Pancreas (tissue), 10 donors: ENCODE measurements at regions not wholly inside any gene's neighbourhood (a gene's known extent, or its start where the extent isn't known, plus 50 kb on each side); places are given as distances from the start of the nearest gene placed in this dataset.

Experiments used
- ATAC-seq, 4 donors: fragments of 200-7000 bp; cut with Tn5 transposase; one replicate each; pipeline versions ENCODE4 v1.8.0 to v1.9.1; 2020; ENCODE audit warnings: mild to moderate bottlenecking in 4 of 4, moderate library complexity in 4 of 4
- DNase-seq, 6 donors: peaks; one replicate each; pipeline ENCODE4 v3.0.0-alpha.2; 2020
- FAIRE-seq: peaks from 2 replicates; lab custom pipeline; 2012; peaks lifted over from hg19 to GRCh38; lab: Jason Lieb, UNC
- H3K27ac ChIP-seq, 4 donors: fragments of 200-600 bp; sonication (generic); 1 replicate in 3 of 4; 2 replicates in 1 of 4; pipeline versions ENCODE4 v1.5.0 to v1.8.0; 2020
- H3K27me3 ChIP-seq, 4 donors: fragments of 200-600 bp; one replicate each; pipeline ENCODE4 v1.8.0; 2021
- H3K36me3 ChIP-seq, 3 donors: fragments of 200-600 bp; sonication (generic) in 1 of 3; one replicate each; pipeline versions ENCODE4 v1.5.0 to v1.8.0; 2020 to 2021
- H3K4me1 ChIP-seq, 3 donors: fragments of 200-600 bp; one replicate each; pipeline ENCODE4 v1.8.0; 2021
- H3K4me3 ChIP-seq, 4 donors: fragments of 200-600 bp; sonication (generic) in 2 of 4; one replicate each; pipeline versions ENCODE4 v1.5.0 to v1.8.0; 2020 to 2021
- H3K9me3 ChIP-seq, 4 donors: fragments of 200-600 bp; one replicate each; pipeline ENCODE4 v1.8.0; 2021
- WGBS, 2 donors: extraction: QIAGEN DNeasy Blood & Tissue Kit; methylation state at CpG; one replicate each; pipeline ENCODE4 v1.1.7; 2013; 5-methylcytosine and 5-hydroxymethylcytosine counted together
- intact Hi-C, 3 donors: fragments of 100-400 bp; cut with DNase I; formaldehyde crosslinking; loops; one replicate each; pipeline versions ENCODE4 v1.11.1 to v1.14.2; 2022
- TF ChIP-seq, protein P1 (sequence below), 4 donors: fragments of 200-600 bp; sonication (generic) in 3 of 4; IDR thresholded peaks; one replicate each; pipeline versions ENCODE4 v1.5.0 to v1.8.0; 2021; ENCODE audit warnings: antibody characterized with exemption in 4 of 4
- donor health status: healthy with polysubstance abuse.
- donor health status: DM: no; HTN: no; CAD: no; lungs with moderate emphysema.
- donor health status: DM: no; HTN: no; CAD: no.
- donor health status: control.
- donor health status: control.
- donor health status: Bipolar disorder and iron deficiency.
- donor health status: DM: yes; HTN: yes; CAD: no.
- donor health status: DM: no; HTN: no; CAD: no.
- donor health status: DM: no; HTN: no; CAD: no.
- donor health status: DM: yes; HTN: yes; CAD: no.

- Histone ChIP-seq H3K27ac (no peak overlapping the region), H3K4me3 (no peak overlapping the region), H3K4me1 (no peaks in the 10 kb centered on the region), H3K36me3 (no peaks in the 10 kb centered on the region), H3K27me3 (no peaks in the 10 kb centered on the region), H3K9me3 (no peaks in the 10 kb centered on the region)
- intact Hi-C loops, result no loop called here
- DNase-seq, result no peak
- TF ChIP-seq, protein P1, sequence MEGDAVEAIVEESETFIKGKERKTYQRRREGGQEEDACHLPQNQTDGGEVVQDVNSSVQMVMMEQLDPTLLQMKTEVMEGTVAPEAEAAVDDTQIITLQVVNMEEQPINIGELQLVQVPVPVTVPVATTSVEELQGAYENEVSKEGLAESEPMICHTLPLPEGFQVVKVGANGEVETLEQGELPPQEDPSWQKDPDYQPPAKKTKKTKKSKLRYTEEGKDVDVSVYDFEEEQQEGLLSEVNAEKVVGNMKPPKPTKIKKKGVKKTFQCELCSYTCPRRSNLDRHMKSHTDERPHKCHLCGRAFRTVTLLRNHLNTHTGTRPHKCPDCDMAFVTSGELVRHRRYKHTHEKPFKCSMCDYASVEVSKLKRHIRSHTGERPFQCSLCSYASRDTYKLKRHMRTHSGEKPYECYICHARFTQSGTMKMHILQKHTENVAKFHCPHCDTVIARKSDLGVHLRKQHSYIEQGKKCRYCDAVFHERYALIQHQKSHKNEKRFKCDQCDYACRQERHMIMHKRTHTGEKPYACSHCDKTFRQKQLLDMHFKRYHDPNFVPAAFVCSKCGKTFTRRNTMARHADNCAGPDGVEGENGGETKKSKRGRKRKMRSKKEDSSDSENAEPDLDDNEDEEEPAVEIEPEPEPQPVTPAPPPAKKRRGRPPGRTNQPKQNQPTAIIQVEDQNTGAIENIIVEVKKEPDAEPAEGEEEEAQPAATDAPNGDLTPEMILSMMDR (IDR thresholded peaks at IDR 0.05), result no peak
- 47 to 64% methylated on average over 5 of the region's 5 CpGs for WGBS, 2 donors
- no peak for FAIRE-seq
- no peak for ATAC-seq
Observed at GRCh38 chr7:63024446-63024845, 974.2 kb upstream of the ZNF722 start.

DNA sequence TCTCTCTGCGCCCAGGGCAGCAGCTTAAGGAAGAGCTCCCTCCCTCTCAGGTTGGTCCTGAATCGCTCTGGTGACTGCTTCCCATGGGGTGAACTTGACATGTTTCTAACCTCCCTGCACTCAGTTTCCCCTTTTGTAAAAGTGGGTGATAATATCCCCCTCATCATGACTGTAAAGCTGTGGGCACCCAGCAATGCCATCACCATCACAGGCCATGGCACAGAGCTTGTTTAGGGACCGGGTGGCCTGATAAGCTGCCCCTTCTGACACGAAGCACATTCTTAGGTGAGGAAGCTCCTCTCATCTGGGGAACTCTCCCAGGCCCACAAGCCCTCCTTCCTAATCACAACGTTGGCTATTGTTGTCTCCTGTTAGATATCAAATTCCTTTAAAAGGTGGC lies 972.8 kb upstream of the ZNF722 start:
- FAIRE-seq (no peak), DNase-seq (no peak), ATAC-seq (no peak)
- TF ChIP-seq, protein P1 (IDR thresholded peaks at IDR 0.05), result no peak
- Histone ChIP-seq H3K27me3 (no peaks in the 10 kb centered on the region), H3K4me3 (no peak overlapping the region), H3K27ac (no peak overlapping the region), H3K9me3 (no peaks in the 10 kb centered on the region), H3K36me3 (no peaks in the 10 kb centered on the region), H3K4me1 (no peaks in the 10 kb centered on the region)
- intact Hi-C loops, result no loop called here
- WGBS, 2 donors, result 34 to 38% methylated on average over 5 of the region's 5 CpGs

- no peak for FAIRE-seq
- H3K9me3 ChIP-seq, result no peaks in the 10 kb centered on the region
- intact Hi-C loops, result no loop called here
Observed at GRCh38 chr7:63027075-63027474, 971.6 kb upstream of the ZNF722 start.

DNA sequence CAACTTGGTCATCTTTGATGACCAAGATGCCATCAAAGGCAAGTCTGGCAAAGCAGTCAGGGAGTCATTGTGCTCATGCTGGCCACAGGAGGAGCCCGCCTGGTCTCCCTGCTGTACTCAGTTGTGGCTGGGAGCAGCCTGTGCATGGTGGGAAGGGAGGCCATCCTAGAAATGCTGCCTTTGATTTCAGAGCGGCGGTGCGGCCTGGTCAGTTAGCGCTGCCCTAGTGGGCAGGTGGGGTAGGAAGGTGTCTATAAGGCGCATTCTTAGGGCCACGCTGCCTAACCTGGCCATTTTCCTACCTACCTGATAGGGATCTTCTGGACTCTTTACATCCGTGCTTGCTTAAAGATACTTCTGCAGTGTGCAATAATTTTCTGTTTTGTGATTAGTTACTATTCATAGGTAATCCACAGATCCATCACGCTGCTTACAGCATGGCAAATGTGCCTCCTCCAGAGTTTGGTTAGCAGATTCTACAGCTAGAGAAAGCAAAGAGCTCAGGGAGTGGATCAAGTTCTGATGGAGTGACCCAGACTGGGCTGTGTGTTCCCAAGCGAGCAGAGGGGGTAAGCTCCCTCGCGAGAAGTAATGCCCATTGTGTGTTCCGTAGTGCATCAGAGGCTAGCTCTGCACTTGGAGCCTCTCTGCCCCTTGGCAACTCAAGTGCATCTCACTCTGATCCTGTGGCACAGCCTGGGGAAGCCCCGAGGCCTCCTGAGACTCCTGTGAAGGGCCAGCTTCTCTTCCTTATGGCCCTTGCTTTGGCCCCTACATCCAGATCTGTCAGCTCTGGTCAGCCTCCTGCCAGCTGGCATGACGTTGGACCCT lies 970.1 kb upstream of the ZNF722 start:
- FAIRE-seq, result no peak
- H3K4me1 ChIP-seq, result no peaks in the 10 kb centered on the region
- no peaks in the 10 kb centered on the region for H3K27me3 ChIP-seq
- intact Hi-C loops, result no loop called here
- ATAC-seq, result no peak
- H3K27ac ChIP-seq, result no peak overlapping the region
- no peak for DNase-seq
- WGBS, 2 donors, result 60 to 69% methylated on average over 15 of the region's 15 CpGs
- TF ChIP-seq, protein P1 (IDR thresholded peaks at IDR 0.05), result no peak
- H3K9me3 ChIP-seq, result no peaks in the 10 kb centered on the region
- H3K36me3 ChIP-seq, result no peaks in the 10 kb centered on the region
- no peak overlapping the region for H3K4me3 ChIP-seq

More at GRCh38 chr7:63027075-63027474, 971.6 kb upstream of the ZNF722 start:
- TF ChIP-seq, protein P1 (IDR thresholded peaks at IDR 0.05), result no peak
- 40 to 54% methylated on average over 5 of the region's 5 CpGs for WGBS, 2 donors
- H3K36me3 ChIP-seq, result no peaks in the 10 kb centered on the region
- DNase-seq, result no peak
- no peaks in the 10 kb centered on the region for H3K4me1 ChIP-seq
- no peak overlapping the region for H3K27ac ChIP-seq
- ATAC-seq, result no peak
- H3K27me3 ChIP-seq, result no peaks in the 10 kb centered on the region
- no peak overlapping the region for H3K4me3 ChIP-seq

DNA sequence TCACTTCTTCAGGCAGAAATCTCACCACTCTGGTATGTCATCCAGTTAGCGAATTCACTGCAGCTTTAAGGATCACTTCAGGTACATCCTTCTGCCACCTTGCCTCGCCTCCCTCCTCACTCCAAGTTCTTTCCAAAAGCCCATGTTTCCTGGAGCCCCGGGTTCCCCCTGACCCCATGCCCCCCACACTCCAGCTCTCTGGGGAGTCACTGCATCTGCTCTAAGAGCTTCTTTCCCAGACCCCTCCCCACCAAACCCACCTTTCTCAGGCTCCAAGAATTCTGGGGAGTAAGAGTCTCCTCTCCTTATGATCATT lies 969.5 kb upstream of the ZNF722 start:
- H3K36me3 ChIP-seq, result no peaks in the 10 kb centered on the region
- FAIRE-seq, result no peak
- no peak for ATAC-seq

More for the DNA sequence above, 969.5 kb upstream of the ZNF722 start:
- intact Hi-C loops, result no loop called here
- 25 to 33% methylated on average over 3 of the region's 3 CpGs for WGBS, 2 donors
- no peak overlapping the region for H3K27ac ChIP-seq
- H3K9me3 ChIP-seq, result no peaks in the 10 kb centered on the region
- no peak overlapping the region for H3K4me3 ChIP-seq
- TF ChIP-seq, protein P1 (IDR thresholded peaks at IDR 0.05), result no peak
- no peak for DNase-seq
- no peaks in the 10 kb centered on the region for H3K27me3 ChIP-seq
- no peaks in the 10 kb centered on the region for H3K4me1 ChIP-seq
